MM.1S (cell line): ENCODE measurements at regions not wholly inside any gene's neighbourhood (a gene's known extent, or its start where the extent isn't known, plus 50 kb on each side); places are given as distances from the start of the nearest gene placed in this dataset.

Source experiments
- EZH2phosphoT487 ChIP-seq: fragments of 300-600 bp; sonication (generic); IDR thresholded peaks from 2 replicates; pipeline ENCODE4 v1.6.1; 2018; ENCODE audit warnings: antibody characterized with exemption, low read length
- TF ChIP-seq, protein P1 (sequence below): fragments of 300-600 bp; sonication (generic); IDR thresholded peaks from 2 replicates; pipeline ENCODE4 v1.5.1; 2016; ENCODE audit warnings: antibody characterized with exemption, low read length, mixed read lengths

DNA sequence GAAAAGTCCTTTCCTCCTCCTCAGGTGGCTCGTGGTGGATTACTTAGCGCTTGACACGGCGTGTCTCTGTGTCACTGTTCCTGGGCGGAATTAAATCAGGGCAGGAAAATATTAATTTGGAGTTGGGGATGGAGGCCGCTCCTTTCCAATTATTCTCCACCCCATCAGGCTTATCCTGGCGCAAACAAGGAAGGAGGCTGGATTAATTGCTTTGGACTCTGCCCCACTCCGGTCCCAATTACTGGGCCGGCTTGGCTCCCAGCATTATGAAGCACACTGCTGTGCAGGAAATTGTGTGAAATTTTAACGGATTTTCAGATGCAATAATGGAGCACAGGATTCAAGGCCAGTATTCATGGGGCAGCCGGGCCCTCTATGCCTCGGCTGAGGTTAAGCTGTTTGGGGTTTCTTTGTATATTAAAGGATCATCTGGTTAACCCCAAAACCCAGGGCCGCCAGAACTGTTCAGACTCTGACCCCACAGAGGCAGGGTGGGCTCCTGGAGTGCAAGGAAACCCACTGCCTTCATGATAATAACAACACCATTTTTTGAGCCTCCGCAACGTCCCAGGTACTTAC, 87.8 kb downstream of the MRM1 start:
- TF ChIP-seq, protein P1, sequence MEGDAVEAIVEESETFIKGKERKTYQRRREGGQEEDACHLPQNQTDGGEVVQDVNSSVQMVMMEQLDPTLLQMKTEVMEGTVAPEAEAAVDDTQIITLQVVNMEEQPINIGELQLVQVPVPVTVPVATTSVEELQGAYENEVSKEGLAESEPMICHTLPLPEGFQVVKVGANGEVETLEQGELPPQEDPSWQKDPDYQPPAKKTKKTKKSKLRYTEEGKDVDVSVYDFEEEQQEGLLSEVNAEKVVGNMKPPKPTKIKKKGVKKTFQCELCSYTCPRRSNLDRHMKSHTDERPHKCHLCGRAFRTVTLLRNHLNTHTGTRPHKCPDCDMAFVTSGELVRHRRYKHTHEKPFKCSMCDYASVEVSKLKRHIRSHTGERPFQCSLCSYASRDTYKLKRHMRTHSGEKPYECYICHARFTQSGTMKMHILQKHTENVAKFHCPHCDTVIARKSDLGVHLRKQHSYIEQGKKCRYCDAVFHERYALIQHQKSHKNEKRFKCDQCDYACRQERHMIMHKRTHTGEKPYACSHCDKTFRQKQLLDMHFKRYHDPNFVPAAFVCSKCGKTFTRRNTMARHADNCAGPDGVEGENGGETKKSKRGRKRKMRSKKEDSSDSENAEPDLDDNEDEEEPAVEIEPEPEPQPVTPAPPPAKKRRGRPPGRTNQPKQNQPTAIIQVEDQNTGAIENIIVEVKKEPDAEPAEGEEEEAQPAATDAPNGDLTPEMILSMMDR, result no peak
- no peak for TF ChIP-seq EZH2phosphoT487
